GM20431 (cell line): ENCODE measurements at regions not wholly inside any gene's neighbourhood (a gene's known extent, or its start where the extent isn't known, plus 50 kb on each side); places are given as distances from the start of the nearest gene placed in this dataset.
"Not testable (repeated sequence)": the region's sequence is repeated elsewhere in the genome, so short reads cannot be mapped to it uniquely, and the experiment has no call there.

Experiments used
- in situ Hi-C: fragments of 300-500 bp; cut with MseI, MboI; formaldehyde crosslinking; loops from one replicate; pipeline ENCODE4 v1.15.0; 2020; ENCODE audit warnings: low sequenced_read_pairs; ENCODE audit not compliant: unreplicated experiment

DNA sequence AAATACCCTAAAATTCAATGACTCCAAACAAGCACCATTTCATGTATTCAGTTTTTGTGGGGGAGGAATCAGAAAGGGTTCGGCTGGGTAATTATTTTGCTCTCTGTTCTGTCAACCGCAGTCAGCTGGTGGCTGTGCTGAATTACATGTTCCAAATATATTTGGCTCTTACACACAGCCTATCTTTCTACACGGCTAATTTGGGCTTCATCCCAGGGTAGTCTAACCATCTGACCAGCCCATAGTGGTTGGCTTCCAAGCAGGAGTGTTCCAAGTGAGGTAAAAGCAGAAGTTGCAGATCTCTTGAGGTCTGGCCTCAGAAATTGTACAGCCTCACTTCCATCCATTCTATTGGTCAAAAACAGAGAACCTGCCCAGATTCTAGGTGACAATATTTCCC, 760.8 kb upstream of the SEMA6D start:
- in situ Hi-C loops, result no loop called here

DNA sequence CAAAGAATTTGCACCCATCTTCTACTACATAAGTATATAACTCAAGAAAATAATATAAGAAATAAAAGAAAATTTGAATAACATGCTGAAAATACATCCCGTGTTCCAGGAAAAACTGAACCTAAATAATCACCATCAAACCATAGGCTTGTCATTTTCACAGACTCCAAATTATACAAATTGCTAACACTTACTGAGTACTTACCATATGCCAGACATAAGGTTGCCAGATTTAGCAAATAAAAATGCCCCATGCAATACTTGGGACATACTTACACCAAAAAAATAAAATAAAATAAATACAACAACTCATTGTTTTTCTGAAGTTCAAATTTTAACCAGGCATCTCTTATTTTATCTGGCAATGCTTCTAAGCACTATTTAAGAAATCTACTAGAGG, 760.4 kb upstream of the SEMA6D start:
- in situ Hi-C loops, result no loop called here

DNA sequence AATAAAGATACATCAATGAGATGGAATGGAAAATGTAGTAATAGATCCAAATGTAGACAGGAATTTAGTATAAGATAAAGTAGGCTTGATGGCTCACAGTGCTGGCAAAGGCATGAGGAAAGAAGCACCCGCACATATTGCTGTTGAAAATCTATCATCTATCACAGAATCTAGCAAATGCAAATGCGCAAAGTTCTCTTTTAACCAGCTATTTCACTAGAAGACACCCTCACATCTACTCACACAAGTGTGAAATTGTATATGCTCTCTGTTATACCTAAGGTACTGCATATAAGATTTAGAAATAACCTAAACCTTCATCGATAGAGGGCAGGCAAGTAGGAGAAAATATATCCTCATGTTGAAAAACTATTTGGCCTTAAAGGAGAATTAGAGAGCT, 756.7 kb upstream of the SEMA6D start:
- in situ Hi-C loops, result no loop called here

DNA sequence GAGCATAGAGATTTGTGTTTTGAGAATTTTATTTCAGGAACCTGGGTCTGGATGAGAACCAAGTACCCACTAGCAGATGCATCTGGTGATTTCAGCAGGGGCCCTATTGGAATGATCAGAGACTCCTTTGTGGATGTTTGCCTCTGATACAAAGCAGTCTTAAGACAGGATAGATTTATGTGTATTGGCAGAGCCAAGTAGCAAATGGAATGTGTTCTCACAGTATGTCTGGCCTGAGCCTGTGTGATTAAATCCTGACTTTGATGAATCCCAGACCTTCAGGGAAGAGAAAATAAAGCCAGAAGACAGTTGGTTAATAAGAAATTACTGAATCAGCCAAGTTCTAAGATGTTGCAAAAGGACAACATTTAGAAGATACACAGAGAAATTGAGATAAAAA, 755.5 kb upstream of the SEMA6D start:
- in situ Hi-C loops, result no loop called here

DNA sequence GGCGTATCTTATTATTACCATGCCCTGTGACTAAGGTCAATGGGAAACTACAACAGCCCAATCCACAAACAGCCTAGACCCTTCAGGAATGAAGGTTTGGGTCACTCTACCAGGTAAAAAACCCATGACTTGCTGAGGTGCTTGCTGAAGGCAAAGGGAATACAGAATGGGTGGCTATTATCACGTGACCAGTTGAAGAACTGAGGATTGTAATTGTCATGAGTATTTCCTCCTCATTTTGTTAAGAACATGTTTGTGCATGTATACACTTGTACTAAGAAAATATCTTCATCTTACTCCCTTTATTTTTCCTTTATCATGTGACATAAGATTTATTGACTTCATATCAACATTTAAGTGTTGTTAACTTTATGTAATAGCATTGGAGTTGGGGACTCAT, 729.2 kb upstream of the SEMA6D start:
- in situ Hi-C loops, result not testable (repeated sequence)

DNA sequence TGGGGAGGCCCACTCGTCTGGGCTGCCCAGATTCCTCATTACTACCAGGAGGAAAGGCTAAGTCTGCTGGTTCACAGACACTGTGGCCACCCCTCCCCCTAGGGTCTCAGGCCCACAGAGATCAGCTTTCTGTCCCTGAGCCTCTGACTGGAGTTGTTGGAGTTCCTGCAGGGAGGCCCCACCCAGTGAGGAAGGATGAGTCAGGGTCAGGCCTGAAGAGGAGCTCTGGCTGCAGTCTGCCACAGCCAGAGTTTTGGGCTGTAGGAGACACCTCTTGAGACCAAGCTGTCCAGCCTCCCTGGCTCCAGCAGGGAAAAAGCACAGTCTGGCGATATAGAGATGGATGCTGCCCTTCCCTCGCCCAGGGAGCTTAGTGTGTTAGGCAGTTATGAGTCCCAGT, 720.9 kb upstream of the SEMA6D start:
- in situ Hi-C loops, result no loop called here

DNA sequence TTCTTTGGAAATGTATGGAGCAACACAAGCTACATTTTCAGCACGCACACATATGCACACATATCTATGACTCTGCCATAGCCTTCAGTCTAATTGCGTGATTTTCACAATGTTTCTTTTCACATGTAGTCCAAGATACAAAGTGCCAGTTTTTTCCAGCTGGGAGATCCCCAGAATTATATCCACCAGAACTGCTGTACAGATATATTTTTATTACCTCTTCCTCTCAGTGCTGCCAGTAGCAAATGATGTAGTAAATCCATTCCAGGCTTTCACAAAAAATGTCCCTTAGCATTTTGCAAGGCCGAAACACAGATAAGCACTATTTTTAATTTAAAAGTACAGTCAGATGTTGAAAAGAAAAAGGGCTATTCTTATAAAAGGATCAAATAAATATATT, 719.8 kb upstream of the SEMA6D start:
- in situ Hi-C loops, result no loop called here

DNA sequence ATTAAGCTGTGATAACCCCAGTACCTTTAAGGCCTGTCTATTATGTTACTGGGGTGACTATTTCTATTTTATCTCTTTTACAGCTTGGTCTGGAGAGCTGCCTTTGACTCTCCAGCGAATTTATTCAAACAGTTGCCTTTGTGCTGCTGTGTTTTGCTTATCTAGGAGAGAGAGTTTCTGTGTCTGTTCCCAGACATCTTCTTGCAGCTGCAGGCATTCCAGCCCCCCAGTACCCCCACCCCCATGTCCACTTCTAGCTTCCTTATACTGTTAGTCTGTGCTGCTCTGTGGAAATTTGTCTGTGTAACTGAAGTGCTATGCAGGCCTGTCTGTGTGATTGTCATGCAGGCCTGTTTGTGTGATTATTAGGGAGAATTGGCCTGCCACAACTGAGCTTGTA, 713.7 kb upstream of the SEMA6D start:
- in situ Hi-C loops, result no loop called here

DNA sequence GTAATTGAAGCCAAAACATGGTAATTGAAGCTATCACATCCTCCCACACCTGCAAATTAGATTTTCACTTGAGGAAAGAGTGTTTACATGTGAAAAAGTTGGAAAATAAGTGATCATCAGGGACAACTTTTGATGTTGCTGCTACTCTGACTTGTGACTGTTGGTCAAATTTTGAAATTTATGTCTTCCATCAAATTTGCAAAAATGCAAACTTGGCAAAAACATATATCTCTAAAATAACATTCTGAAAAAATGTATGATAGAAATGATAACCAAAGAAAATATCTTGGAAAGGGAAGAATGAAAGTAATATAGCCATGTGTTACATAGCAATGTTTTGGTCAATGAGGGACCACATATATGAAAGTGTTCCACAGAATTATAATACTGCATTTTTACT, 703.9 kb upstream of the SEMA6D start:
- in situ Hi-C loops, result no loop called here

DNA sequence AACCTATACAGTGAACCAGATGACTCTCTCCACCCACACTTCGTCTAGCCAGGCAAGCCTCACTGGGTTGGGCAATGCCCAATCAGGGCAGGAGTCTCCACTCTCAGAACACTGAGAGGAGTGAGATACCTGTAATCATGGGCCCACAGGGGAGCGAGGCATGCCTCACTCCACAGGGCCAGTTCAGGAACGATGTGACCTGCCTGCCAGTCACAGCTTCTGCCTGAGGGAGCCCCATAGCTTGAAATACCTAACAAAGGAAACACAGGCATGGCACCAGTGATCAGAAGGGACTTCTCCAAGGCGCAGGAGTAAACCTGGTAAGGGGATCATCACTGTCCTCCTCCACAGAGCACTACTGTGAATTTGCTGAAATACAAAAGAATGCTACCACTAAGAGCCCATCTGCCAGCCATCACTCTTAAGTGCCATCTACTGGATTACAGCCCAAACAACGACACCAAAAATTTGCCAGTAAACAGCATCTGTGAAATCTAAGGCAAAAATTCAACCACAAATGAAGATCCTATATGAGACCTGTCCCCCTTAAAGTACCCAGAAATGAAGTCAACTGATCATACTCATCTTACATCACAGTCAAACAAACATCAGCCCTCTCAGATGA, 689.9 kb upstream of the SEMA6D start:
- in situ Hi-C loops, result no loop called here

DNA sequence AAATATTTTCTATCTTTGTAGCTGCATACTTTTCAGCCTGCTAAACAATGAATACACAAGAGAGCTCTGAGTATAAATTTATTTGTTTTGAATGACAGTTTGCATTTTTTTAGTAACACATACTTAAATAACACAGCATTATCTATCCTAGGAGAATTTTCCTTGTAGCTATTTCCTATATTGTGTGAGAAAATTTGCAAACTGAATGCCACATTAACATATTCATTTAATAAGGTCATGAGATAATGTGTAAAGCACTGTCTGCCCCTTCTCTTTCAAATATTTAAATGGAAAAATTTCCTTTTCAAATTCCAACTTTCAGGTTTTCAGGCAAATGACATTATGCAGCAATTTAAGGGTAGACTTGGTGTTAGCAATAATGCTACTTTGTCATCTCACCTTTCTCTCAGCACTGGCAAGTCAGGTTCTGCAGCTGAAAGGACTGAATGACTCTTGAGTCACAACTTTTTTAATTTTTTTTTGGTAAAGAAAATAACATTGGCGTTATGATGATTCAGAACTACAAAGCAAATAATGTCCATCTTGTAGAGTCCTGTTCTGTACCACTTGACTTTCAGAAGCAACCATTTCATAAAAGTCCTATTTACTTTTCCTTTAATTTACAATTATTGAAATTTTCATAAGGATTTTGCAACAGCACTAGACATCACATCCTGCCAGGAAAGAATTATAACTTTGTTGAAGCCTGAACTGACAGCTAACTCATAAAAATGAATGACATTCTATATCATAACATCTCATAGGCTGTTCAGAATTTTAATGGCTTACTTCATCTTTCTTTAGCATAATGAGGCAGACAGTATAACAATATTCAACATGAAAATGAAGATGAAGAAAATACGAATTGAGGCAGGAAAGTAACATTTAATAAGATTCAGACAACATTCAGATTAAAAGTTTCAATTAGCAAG, 681.6 kb upstream of the SEMA6D start:
- in situ Hi-C loops, result no loop called here

DNA sequence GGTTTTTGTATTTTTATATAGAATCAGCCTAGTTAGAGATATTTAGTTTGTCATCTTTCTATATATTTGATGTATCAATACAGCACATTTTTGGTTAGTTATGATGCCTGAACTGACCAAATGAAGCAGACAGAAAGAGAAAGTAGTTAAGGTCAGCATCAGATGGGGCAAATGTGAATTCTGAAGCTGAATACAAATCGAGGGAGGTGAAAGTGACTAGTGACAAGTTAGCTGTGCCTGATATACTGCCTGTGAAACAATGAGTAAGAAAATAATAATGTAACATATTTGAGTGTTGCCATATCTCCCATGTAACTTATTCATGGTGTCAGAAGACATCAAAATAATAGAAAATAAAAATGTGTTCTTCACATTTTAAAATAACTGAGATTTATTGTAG, 680.3 kb upstream of the SEMA6D start:
- in situ Hi-C loops, result no loop called here

DNA sequence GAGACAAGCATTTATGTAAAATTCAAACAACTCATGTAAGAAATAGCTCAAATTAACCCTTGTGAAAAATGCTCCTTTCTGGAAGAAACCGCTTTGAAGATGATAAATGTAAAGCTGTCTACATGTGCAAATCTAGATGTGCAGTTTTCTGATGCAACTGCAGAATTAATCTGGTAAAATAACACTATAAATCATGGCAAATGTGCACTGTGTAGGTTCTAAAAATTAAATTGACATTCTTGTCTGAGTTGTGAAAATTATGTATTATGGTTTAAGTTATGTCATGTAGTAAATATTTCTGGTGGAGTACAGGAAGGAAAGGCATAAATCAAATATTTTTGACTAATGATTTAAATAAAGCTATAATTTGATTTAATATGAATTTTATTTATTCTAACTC, 678.1 kb upstream of the SEMA6D start:
- in situ Hi-C loops, result no loop called here

DNA sequence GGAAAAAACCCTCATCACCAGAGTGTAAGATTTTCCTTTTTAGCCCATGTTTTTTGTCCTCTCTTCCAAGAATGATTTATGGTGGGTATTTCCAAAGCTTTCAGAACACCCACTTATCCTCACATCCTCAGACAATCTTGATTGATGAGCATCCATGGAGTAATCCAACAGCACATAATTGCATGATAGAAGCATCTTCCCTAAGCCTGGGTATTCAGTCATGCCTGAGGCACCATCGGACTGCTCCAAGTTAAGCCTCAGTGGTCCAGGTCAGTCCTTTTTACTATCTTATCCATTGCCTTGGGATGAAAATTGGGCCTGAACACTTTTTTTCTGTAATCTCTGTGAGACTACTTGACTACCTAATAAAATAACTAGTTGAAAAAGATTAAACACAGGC, 676.0 kb upstream of the SEMA6D start:
- in situ Hi-C loops, result no loop called here

DNA sequence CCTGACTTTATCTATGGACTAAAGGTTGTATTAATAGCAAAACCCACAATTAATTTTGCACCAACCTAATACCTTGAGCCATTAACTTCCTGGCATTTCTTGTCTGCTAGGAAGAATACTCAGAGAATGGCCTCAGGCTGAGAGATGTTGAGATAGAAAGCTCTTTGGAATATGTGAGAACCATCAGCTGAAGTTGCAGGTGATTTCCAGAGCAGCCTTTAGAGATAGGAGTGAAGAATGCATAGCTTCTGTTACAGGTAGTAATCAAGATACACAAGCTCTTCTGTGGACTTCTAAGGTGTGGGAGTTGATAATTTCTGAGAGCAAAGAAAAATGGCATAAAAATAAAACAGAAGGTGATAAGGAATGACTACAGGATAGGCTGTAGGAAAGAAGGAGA, 669.3 kb upstream of the SEMA6D start:
- in situ Hi-C loops, result not testable (repeated sequence)

DNA sequence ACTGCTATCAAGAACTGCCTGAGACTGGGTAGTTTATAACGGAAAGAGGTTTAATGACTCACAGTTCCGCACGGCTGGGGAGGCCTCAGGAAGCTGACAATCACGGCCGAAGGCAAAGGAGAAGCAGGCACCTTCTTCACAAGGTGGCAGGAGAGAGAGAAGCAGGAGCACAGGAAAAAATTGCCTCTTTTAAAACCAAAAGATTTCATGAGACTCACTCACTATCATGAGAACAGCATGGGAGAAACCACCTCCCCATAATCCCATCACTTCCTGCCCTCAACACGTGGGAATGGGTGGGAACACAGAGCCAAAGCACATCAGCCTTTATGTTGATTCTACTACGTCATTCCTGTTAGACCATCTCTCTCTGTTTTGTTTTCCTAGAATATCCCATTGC, 650.9 kb upstream of the SEMA6D start:
- in situ Hi-C loops, result no loop called here

DNA sequence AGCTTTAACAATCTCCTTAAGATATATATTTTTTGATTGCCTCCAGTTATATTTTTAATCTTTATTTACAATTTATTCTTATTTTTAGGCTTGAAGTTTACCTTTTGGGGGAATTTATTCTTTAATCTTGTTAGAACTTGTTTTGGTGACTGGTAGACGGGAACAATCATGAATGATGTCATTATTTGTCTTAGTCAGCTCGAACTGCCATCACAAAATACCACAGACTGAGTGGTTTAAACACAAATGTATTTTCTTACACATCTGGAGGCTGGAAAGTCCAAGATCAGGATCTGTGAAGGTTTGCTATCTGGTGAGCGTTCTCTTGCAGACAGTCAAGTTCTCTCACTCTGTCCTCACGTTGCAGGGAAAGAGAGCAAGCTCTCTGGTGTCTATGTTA, 639.5 kb upstream of the SEMA6D start:
- in situ Hi-C loops, result not testable (repeated sequence)

DNA sequence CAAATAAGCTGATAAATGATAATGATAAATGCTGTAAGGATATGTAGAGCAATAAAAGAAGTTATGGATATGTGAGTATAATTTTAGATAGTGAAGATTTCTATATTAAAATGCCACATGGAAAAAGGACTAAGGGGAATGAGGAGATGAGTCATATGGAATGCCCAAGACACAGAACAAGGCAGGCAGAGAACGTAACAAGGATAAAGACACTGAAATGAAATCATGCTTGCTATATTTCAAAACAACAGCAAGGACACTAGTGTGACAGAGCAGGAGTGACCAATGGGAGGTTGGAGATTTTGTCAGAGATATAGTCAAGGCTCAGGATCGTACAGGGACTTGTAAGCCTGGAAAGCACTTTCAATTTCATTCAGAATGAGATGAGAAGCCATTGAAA, 621.5 kb upstream of the SEMA6D start:
- in situ Hi-C loops, result no loop called here

DNA sequence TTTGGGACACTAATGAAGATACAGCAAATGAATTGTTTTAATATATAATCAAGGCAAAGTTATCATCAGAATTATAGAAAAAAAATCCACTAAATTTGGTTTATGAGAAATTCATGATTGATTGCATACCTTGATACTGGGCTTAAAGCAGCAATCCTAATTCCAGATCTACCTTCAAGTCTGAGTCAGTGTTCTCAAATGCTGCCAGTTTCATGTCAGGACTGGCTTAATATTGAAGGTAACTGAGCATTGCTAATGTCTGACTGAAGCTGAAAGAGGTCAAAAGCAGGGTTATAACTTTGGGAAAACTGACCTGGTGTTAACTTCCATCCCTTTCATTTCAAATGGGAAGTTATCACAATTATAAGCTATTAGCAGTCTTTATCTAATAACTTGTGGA, 618.8 kb upstream of the SEMA6D start:
- in situ Hi-C loops, result not testable (repeated sequence)

DNA sequence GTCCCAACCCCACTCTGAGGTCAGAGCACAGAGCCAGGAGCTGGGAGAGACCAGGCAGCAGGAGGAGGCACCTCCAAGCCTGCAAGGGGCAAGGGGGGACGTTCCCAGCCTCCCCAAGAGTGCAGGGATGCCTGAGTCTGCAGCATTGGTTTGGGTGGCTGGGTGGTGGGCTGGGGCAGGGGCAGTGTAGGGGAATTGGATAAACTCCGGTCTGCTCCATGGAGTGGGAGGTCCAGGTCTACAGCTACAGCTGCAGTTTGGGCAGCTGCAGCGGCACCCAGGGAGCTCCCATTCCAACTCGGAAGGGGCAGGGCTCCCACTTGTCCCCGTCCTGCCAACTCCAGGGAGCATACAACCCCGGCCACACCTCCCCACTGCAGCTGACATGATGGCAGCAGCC, 617.5 kb upstream of the SEMA6D start:
- in situ Hi-C loops, result not testable (repeated sequence)

DNA sequence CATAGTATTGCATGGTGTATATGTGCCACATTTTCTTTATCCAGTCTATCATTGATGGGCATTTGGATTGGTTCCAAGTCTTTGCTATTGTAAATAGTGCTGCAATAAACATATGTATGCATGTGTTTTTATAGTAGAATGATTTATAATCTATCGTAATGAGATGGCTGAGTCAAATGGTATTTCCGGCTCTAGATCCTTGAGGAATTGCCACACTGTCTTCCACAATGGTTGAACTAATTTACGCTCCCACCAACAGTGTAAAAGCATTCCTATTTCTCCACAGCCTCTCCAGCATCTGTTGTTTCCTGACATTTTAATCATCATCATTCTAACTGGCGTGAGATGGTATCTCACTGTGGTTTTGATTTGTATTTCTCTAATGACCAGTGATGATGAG, 608.5 kb upstream of the SEMA6D start:
- in situ Hi-C loops, result not testable (repeated sequence)

DNA sequence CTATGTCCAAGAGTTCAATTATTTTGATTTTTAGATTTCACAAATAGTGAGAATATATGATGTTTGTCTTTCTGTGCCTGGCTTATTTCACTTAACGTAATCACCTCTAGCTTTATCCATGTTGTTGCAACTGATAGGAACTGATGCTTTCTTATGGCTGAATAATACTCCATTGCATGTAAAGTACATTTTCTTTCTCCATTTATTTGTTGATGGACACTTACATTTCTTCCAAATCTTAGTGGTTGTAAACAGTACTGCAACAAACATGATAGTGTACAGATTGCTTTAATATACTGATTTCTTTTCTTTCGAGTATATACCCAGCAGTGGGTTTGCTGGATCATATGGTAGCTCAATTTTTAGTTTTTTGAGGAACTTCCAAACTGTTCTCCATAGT, 600.6 kb upstream of the SEMA6D start:
- in situ Hi-C loops, result no loop called here
